Activated CD4-positive, alpha-beta memory T cell treated with anti-CD3 and anti-CD28 coated beads for 36 hours (primary cell): ENCODE measurements at regions not wholly inside any gene's neighbourhood (a gene's known extent, or its start where the extent isn't known, plus 50 kb on each side); places are given as distances from the start of the nearest gene placed in this dataset.

Experiments used
- CTCF ChIA-PET: fragments of 350-600 bp; sonication (Branson Sonifier 250); formaldehyde crosslinking; loops from one replicate; lab custom pipeline; 2021; ENCODE audit warnings: antibody characterized with exemption, inconsistent platforms; lab: Charles Lee
- POLR2A ChIA-PET: fragments of 350-600 bp; sonication (Branson Sonifier 250); formaldehyde crosslinking; loops from one replicate; lab custom pipeline; 2021; ENCODE audit warnings: antibody characterized with exemption; lab: Charles Lee
- DNase-seq: peaks from one replicate; pipeline ENCODE4 v3.0.0-alpha.2; 2020
- H3K27ac Mint-ChIP-seq: one replicate; pipeline ENCODE4 v1.8.0; 2021; ENCODE audit warnings: mixed read lengths
- H3K27me3 Mint-ChIP-seq: one replicate; pipeline ENCODE4 v1.8.0; 2021; ENCODE audit warnings: mixed read lengths
- H3K36me3 Mint-ChIP-seq: one replicate; pipeline ENCODE4 v1.8.0; 2021; ENCODE audit warnings: mixed read lengths
- H3K4me1 Mint-ChIP-seq: one replicate; pipeline ENCODE4 v1.8.0; 2021; ENCODE audit warnings: low read depth, mixed read lengths
- H3K4me3 Mint-ChIP-seq: one replicate; pipeline ENCODE4 v1.8.0; 2021; ENCODE audit warnings: mild to moderate bottlenecking, mixed read lengths
- H3K9me3 Mint-ChIP-seq: one replicate; pipeline ENCODE4 v1.8.0; 2021; ENCODE audit warnings: mixed read lengths
- intact Hi-C: fragments of 100-400 bp; cut with micrococcal nuclease; formaldehyde crosslinking; loops from one replicate; pipeline ENCODE4 v1.15.1; 2023

DNA sequence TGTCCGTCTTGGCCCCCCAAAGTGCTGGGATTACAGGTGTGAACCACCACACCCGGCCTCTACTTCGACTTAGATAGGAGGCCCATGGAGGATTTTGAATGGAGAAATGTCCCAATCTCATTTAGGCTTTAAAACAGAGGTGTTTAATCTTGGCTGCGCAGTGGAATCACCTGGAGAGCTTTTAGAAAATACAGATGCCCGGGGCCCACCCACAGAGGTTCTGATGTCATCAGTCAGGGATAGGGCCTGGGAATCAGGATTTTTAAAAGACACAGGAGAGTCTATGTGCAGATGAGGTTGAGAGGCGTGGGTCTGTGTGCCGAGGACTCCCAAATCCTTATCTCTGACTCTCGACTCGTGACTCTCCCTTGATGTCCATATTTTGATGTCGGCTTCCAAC, 124.0 kb upstream of the BOD1 start:
- ChIA-PET CTCF (no interaction called here), POLR2A (no interaction called here)
- H3K9me3 Mint-ChIP-seq, result no peaks in the 10 kb centered on the region
- H3K27me3 Mint-ChIP-seq, result no peaks in the 10 kb centered on the region
- intact Hi-C loops, result no loop called here
- peaks cover 7% of the 10 kb centered on the region for H3K4me1 Mint-ChIP-seq
- no peaks in the 10 kb centered on the region for H3K36me3 Mint-ChIP-seq
- H3K4me3 Mint-ChIP-seq, result no peak overlapping the region
- no peak overlapping the region for H3K27ac Mint-ChIP-seq
- DNase-seq, result no peak

DNA sequence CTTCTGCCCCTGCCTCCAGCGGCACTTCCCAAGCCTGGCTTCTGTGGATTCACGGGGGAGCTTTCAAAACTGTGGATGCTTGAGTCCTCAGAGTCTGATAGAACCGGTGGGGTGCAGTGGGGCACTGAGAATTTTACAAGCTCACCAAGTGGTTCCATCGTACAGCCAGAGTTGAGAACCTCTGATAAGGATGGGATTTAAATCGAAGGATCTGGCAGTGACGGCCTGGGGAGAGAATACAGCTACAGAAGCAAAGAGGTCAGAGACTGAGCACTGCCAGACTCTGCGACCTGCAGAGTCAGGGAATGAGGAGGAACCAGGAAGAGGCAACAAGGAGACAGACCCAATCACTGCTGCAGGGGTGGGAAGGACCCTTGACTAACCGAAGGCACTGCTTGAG, 124.6 kb upstream of the BOD1 start:
- Mint-ChIP-seq H3K4me1 (peaks cover 7% of the 10 kb centered on the region), H3K27me3 (no peaks in the 10 kb centered on the region), H3K36me3 (no peaks in the 10 kb centered on the region), H3K4me3 (no peak overlapping the region), H3K9me3 (no peaks in the 10 kb centered on the region), H3K27ac (no peak overlapping the region)
- ChIA-PET CTCF (no interaction called here), POLR2A (no interaction called here)
- DNase-seq, result no peak
- intact Hi-C loops, result no loop called here

DNA sequence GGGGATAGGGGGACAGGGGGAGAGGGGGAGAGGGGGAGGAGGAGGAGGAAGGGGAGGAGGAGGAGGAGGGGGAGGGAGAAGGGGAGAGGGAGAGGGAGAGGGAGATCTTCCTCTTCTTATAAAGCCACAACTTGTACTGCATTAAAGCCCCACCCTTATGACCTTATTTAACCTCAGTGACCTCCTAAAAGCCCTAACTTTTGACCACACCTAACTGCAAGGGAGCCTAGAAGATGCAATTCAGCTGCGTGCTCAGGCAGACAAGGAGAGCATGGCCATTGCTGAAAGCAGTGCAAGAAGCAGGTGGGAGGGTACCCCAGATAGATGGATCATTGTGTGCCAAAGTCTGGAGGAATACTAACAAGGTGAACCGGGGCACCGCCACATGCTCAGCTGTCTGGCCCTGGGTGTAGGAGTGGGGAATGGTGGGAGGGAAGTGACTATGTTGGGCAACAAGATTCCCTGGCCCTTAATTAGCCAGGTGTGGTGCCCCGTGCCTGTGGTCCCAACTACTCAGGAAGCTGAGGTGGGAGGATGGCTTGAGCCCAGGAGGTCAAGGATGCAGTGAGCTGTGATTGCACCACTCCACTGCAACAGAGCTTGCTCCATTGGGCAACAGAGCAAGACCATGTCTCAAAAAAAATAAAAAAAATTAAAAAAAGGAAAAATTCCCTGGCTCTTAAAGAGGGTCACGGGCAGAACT, 125.4 kb upstream of the BOD1 start:
- Mint-ChIP-seq H3K36me3 (no peaks in the 10 kb centered on the region), H3K27me3 (no peaks in the 10 kb centered on the region)
- CTCF ChIA-PET, result no interaction called here

DNA sequence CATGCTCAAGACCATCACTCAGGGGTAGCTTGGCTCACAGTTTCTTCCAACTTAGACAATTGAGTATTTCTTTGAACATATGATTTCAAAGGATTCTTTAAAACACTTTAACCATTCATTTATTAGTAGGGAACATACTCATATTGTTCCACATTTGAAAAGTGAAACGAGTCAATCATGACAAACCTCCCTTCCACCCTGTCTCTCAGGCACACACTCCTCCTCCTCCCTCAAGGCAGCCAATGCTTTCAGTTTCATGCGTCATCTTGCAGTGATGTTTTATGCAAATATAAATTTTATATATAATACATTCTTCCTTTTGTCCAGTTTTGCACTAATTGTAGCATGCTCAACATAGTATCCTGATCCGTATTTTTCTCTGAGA, 126.0 kb upstream of the BOD1 start:
- intact Hi-C loops, result no loop called here
- CTCF ChIA-PET, result no interaction called here
- Mint-ChIP-seq H3K4me1 (peaks cover 7% of the 10 kb centered on the region), H3K36me3 (no peaks in the 10 kb centered on the region), H3K4me3 (no peak overlapping the region), H3K9me3 (no peaks in the 10 kb centered on the region), H3K27ac (no peak overlapping the region), H3K27me3 (no peaks in the 10 kb centered on the region)
- POLR2A ChIA-PET, result no interaction called here
- peak; percentile 29 for DNase-seq

More for the DNA sequence above, 125.4 kb upstream of the BOD1 start:
- Mint-ChIP-seq H3K27ac (no peak overlapping the region), H3K9me3 (no peaks in the 10 kb centered on the region), H3K4me3 (no peak overlapping the region), H3K4me1 (peaks cover 7% of the 10 kb centered on the region)
- intact Hi-C loops, result no loop called here
- DNase-seq, result no peak
- POLR2A ChIA-PET, result no interaction called here

DNA sequence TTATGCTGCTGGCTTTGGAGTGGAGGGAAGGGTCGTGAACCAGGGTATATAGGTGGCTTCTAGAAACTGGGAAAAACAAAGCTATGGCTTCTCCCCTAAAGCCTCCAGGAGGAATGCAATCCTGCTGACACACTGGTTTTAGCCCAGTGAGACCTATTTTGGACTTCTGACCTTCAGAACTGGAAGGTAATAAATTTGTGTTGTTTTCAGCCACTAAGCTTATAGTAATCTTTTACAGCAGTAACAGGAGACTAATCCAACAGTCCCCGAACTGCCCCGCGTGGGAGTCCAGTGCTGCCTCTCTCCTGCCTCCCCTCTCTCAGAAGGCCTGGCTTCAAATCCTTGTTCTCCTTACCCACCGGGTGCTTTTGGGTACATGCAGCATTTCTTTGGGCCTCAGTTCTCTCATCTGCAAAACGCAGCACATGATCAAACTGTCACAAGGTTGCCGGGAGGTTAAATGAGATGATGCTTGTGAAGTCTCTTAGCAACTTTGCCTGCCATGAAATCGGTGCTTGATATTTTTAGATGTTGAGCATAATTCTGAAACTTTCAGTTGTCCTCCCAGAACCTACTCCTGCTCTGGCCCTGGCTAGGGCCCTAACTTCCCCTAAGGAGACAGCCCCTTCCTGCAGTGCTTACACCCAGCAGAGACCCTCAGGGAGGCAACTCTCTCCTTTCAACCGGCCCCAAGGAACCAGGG, 127.3 kb upstream of the BOD1 start:
- DNase-seq, result no peak
- CTCF ChIA-PET, result no interaction called here
- H3K4me3 Mint-ChIP-seq, result no peak overlapping the region
- intact Hi-C loops, result no loop called here
- H3K4me1 Mint-ChIP-seq, result peaks cover 7% of the 10 kb centered on the region
- no peaks in the 10 kb centered on the region for H3K27me3 Mint-ChIP-seq
- no peak overlapping the region for H3K27ac Mint-ChIP-seq
- H3K36me3 Mint-ChIP-seq, result no peaks in the 10 kb centered on the region
- POLR2A ChIA-PET, result no interaction called here
- H3K9me3 Mint-ChIP-seq, result no peaks in the 10 kb centered on the region

DNA sequence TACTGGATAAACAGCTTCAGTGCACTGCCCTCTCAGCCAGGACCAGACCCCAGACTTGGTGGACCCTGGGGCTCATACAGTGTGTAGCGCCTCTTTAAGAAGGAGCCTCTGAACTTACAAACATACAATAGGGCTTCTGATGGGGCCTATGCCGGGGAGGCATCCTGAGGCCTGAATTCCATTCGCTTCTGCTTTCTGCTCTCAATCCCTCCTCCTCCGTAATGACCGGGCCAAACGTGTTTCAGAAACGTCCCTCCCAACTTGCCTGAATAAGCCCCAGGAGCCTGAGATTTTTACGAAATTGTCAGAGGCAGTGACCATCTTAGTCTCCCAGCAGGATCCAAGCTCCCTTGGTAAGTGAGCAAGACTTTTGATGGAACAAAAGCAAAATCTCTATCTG, 128.1 kb upstream of the BOD1 start:
- ChIA-PET CTCF (no interaction called here), POLR2A (no interaction called here)
- H3K4me1 Mint-ChIP-seq, result peaks cover 7% of the 10 kb centered on the region
- no peaks in the 10 kb centered on the region for H3K27me3 Mint-ChIP-seq
- intact Hi-C loops, result no loop called here
- H3K9me3 Mint-ChIP-seq, result no peaks in the 10 kb centered on the region
- no peak overlapping the region for H3K27ac Mint-ChIP-seq
- DNase-seq, result no peak
- no peaks in the 10 kb centered on the region for H3K36me3 Mint-ChIP-seq
- H3K4me3 Mint-ChIP-seq, result no peak overlapping the region

DNA sequence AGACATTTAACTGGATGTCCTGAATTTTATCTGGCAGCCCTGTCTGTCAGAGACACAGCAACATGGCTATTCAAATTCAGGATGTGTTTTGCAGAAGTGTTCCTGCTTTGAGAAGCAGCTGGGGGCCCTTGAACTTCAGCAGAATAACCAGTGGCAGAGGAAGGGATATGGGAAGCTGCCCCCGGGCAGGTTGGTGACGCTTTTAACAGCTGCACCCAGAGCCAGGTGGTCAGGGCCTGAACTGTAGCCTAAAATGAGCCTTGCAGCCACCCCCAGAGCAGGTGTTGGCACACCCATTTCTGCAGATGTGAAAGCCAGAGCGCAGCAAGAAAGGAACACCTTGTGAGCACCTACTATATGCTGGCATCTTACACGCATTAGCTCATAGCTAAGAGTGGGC, 128.7 kb upstream of the BOD1 start:
- CTCF ChIA-PET, result no interaction called here
- H3K9me3 Mint-ChIP-seq, result no peaks in the 10 kb centered on the region

DNA sequence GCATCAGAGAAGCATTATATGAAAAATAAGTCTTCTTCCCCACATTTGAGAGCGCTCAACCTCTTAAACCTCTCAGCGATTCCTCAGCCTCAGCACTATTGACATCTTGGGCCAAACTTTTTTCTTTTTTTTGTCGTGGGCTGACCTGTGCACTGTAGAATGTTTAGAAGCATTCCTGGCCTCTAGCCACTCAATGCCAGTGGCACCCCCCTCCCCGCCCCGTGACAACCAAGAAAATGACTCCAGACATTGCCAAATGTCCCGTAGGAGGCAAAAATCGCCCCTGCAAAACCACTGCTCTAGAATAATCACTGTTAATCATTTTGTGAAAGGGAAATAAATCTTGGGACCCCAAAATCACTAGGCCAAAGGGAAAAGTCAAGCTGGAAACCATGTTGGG, 129.1 kb upstream of the BOD1 start:
- Mint-ChIP-seq H3K4me1 (peaks cover 7% of the 10 kb centered on the region), H3K27me3 (no peaks in the 10 kb centered on the region), H3K36me3 (no peaks in the 10 kb centered on the region), H3K27ac (no peak overlapping the region), H3K9me3 (no peaks in the 10 kb centered on the region), H3K4me3 (no peak overlapping the region)
- intact Hi-C loops, result no loop called here
- DNase-seq, result no peak
- ChIA-PET POLR2A (no interaction called here), CTCF (no interaction called here)

More for the DNA sequence above, 128.7 kb upstream of the BOD1 start:
- H3K36me3 Mint-ChIP-seq, result no peaks in the 10 kb centered on the region
- H3K4me3 Mint-ChIP-seq, result no peak overlapping the region
- no peaks in the 10 kb centered on the region for H3K27me3 Mint-ChIP-seq
- POLR2A ChIA-PET, result no interaction called here
- peaks cover 7% of the 10 kb centered on the region for H3K4me1 Mint-ChIP-seq
- no peak for DNase-seq
- intact Hi-C loops, result no loop called here
- H3K27ac Mint-ChIP-seq, result no peak overlapping the region

DNA sequence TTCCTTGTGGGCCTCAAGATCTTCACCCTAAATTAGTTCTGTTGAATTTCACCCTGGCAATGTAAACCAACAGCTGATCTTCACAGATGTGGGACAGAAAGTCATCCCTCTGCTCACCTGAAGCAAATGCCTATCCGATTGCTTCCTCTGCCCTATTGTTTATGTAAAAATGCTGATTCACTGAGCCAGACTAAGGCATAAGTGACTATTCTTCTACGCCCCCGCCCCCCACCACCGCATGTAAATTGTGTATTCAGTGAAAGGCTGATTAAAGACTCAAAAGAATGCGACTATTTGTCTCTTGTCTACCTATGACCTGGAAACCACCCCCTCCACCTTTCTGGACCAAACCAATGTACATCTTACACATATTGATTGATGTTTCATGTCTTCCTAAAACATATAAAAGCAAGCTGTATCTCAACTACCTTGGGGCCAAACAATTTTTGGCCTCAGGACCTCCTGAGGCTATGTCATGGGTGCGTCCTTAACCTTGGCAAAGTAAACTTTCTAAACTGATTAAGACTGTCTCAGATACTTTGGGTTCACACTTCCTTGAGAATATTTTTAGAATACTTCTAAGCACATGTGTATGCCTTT, 129.7 kb upstream of the BOD1 start:
- no peaks in the 10 kb centered on the region for H3K27me3 Mint-ChIP-seq
- CTCF ChIA-PET, result no interaction called here
- no peak for DNase-seq
- no peaks in the 10 kb centered on the region for H3K9me3 Mint-ChIP-seq
- intact Hi-C loops, result no loop called here
- peaks cover 7% of the 10 kb centered on the region for H3K4me1 Mint-ChIP-seq
- POLR2A ChIA-PET, result no interaction called here
- no peaks in the 10 kb centered on the region for H3K36me3 Mint-ChIP-seq
- no peak overlapping the region for H3K27ac Mint-ChIP-seq
- H3K4me3 Mint-ChIP-seq, result no peak overlapping the region

DNA sequence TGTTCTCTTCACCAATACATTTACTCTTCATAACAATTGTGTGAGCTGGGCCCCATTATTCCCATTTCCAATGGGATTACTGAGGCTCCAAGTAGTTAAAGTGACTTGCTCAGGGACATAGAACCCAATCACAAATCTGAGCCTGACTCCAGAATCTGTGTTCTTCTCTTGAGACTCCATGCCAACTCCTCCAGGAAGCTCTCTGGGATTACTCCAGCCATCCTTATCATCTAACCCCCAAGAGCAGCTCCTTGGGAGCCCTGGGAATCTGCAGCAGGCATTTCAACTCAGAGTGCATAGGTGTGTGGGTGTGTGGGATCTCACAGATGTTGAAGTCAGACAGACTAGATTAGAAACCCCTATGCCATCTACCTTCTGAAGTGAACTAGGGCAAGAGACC, 131.4 kb upstream of the BOD1 start:
- DNase-seq, result no peak
- ChIA-PET CTCF (no interaction called here), POLR2A (no interaction called here)
- no peak overlapping the region for H3K27ac Mint-ChIP-seq
- H3K36me3 Mint-ChIP-seq, result no peaks in the 10 kb centered on the region
- no peaks in the 10 kb centered on the region for H3K9me3 Mint-ChIP-seq
- no peak overlapping the region for H3K4me3 Mint-ChIP-seq
- intact Hi-C loops, result no loop called here
- H3K27me3 Mint-ChIP-seq, result peaks cover 2% of the 10 kb centered on the region
- no peaks in the 10 kb centered on the region for H3K4me1 Mint-ChIP-seq

DNA sequence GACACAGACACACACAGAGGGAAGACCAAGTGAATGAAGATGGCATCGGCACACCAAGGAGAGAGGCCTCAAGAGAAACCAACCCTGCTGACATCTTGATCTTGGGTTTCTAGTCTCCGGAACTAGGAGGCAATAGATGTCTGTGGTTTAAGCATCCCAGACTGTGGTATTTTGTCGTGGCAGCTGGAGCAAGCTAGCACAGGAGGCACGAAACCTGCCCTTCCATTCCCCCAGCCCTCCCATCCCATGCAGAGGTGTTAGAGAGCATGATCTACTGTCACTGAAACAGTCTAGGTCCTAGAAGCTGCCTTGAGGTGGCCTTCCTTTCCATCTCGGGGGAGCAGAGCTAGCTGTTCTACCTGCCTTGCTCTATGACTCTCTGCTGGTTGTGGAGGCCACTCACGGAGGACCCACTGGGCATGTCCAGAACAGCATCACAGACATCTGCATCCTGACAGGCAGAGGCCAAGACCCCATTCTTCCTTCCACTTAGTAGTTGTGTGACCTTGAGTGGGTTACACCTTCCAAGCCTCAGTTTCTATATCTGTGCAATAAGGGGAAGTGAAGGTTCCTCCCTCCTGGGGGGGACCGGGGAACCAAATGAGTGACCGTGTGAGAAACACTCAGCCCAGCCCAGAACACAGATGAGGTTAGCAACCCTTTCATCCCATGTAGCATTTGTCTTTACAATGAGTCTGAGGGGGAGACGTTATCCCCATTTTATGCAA, 134.3 kb upstream of the BOD1 start:
- intact Hi-C loops, result no loop called here
- Mint-ChIP-seq H3K9me3 (no peaks in the 10 kb centered on the region), H3K4me1 (no peaks in the 10 kb centered on the region), H3K27me3 (peaks cover 2% of the 10 kb centered on the region), H3K27ac (no peak overlapping the region), H3K36me3 (no peaks in the 10 kb centered on the region), H3K4me3 (no peak overlapping the region)
- ChIA-PET CTCF (no interaction called here), POLR2A (no interaction called here)
- no peak for DNase-seq

DNA sequence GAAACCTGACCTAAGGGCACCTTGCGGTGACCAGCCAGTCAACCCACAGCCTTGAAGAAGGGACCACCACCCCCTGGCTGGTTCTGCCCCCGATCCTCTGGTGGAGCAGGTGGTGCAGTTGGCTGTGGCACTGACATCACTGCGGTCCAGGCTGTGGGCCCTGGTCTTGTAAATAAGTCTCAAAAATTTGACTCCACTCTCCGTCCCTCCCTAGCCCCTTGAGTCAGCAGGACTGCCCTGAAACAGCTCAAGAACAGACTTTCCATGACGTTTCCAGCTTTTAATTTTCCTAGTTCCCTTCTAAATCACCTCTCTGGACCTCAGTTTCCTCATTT, 134.8 kb upstream of the BOD1 start:
- Mint-ChIP-seq H3K27ac (no peak overlapping the region), H3K4me3 (no peak overlapping the region), H3K4me1 (no peaks in the 10 kb centered on the region), H3K9me3 (no peaks in the 10 kb centered on the region), H3K27me3 (peaks cover 2% of the 10 kb centered on the region), H3K36me3 (no peaks in the 10 kb centered on the region)
- DNase-seq, result no peak
- ChIA-PET POLR2A (no interaction called here), CTCF (no interaction called here)
- intact Hi-C loops, result no loop called here
